Memory B cell (primary cell): ENCODE measurements at regions not wholly inside any gene's neighbourhood (a gene's known extent, or its start where the extent isn't known, plus 50 kb on each side); places are given as distances from the start of the nearest gene placed in this dataset.
A peak's percentile ranks its signal among the peaks of the same experiment; 100 is the strongest.

ENCODE experiments used
- ATAC-seq: fragments of 150-1000 bp; cut with Tn5 transposase; 2 replicates; pipeline ENCODE4 v1.10.0; 2021; ENCODE audit warnings: low read depth, mild to moderate bottlenecking, moderate library complexity
- DNase-seq, 2 donors: peaks; one replicate each; pipeline ENCODE4 v3.0.0; 2022; ENCODE audit warnings: low spot score in 2 of 2
- H3K27ac Mint-ChIP-seq: one replicate; pipeline ENCODE4 v1.8.0; 2022; ENCODE audit warnings: mild to moderate bottlenecking, moderate library complexity, mixed read lengths
- H3K27me3 Mint-ChIP-seq: one replicate; pipeline ENCODE4 v1.8.0; 2022; ENCODE audit warnings: mixed read lengths
- H3K36me3 Mint-ChIP-seq: one replicate; pipeline ENCODE4 v1.8.0; 2022; ENCODE audit warnings: mild to moderate bottlenecking, mixed read lengths
- H3K4me1 Mint-ChIP-seq: one replicate; pipeline ENCODE4 v1.8.0; 2022; ENCODE audit warnings: mixed read lengths
- H3K4me3 Mint-ChIP-seq: one replicate; pipeline ENCODE4 v1.8.0; 2022; ENCODE audit warnings: mild to moderate bottlenecking, moderate library complexity, mixed read lengths
- H3K9me3 Mint-ChIP-seq: one replicate; pipeline ENCODE4 v1.8.0; 2022; ENCODE audit warnings: mixed read lengths

DNA sequence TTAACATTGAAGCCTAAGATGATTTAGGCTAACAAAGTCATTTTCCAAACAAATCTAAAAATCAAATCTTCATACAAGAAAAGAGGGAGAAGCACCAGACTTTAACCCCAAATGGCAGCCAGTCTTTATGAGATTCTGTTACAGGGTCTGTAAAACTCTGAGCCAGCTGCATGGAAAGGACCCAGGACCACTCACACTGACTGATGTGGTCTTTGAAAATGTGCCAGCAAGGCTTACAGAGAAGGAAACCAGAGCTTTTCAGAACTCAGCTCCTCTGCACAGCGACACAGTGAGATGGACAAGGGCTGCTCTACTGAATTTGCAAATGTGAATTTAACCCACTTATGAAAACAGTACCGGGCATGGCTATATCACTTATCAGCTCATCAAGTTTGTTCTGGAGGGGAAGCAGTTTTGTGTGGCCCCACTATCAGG, 98.8 kb upstream of the SERP2 start:
- Mint-ChIP-seq H3K4me3 (peak overlapping the region; percentile 53), H3K9me3 (peaks cover 5% of the 10 kb centered on the region), H3K27me3 (peaks cover 7% of the 10 kb centered on the region), H3K36me3 (peaks cover 11% of the 10 kb centered on the region), H3K27ac (peak overlapping the region; percentile 82), H3K4me1 (peaks cover 24% of the 10 kb centered on the region)
- ATAC-seq (peak; percentile 14), DNase-seq (no peak)

GRCh38 chr13:44275381-44275780, 98.2 kb upstream of the SERP2 start:
- ATAC-seq (no peak), DNase-seq (no peak)
- Mint-ChIP-seq H3K36me3 (peaks cover 11% of the 10 kb centered on the region), H3K4me1 (peaks cover 24% of the 10 kb centered on the region), H3K9me3 (peaks cover 5% of the 10 kb centered on the region), H3K27me3 (peaks cover 9% of the 10 kb centered on the region), H3K4me3 (no peak overlapping the region), H3K27ac (peak overlapping the region; percentile 82)

DNA sequence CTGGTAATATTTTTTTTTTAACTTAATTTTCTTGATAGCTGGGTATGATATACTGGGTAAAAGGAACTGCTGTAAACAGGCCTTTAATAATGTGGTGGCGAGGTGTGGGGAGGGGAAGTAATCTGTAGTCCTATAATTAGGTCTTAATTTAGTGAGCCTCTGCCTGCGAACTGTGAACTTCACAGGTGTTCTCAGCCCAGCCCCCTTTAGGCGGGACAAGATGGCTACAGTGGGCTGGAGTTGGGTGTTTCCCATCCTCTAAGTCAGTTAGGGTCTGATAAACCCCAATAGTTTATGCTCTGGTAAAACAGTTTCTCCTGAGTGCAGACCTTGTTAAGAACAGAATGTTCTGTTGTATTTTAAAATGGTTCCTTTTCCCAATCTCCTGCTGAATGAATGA, 97.6 kb upstream of the SERP2 start:
- Mint-ChIP-seq H3K27me3 (peaks cover 8% of the 10 kb centered on the region), H3K4me3 (peak overlapping the region; percentile 30), H3K9me3 (peaks cover 5% of the 10 kb centered on the region), H3K4me1 (peaks cover 26% of the 10 kb centered on the region), H3K27ac (peak overlapping the region; percentile 82), H3K36me3 (peaks cover 11% of the 10 kb centered on the region)
- ATAC-seq (peak; percentile 64), DNase-seq (no peak)

DNA sequence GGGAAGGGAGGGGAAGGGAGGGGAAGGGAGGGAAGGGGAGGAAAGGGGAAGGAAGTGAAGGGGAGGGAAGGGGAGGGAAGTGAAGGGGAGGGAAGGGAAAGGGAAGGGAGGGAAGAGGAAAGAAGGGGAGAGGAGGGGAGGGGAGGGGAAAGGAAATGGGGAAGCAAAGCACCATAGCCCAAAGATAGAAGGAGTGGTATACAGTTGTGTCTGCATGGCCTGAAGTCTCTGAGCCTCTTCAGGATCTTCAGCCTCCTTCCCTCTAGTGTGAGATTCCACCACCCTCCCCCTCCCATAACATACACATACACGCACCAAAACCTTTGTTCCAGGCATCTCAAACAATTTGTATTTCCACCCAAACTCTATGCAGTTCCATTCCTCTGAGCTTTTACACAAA, 96.2 kb upstream of the SERP2 start:
- H3K27me3 Mint-ChIP-seq: peaks cover 13% of the 10 kb centered on the region
- H3K9me3 Mint-ChIP-seq: peaks cover 5% of the 10 kb centered on the region
- H3K4me3 Mint-ChIP-seq: no peak overlapping the region
- H3K27ac Mint-ChIP-seq: no peak overlapping the region
- peaks cover 11% of the 10 kb centered on the region for H3K36me3 Mint-ChIP-seq
- no peak for DNase-seq
- ATAC-seq: no peak
- peaks cover 26% of the 10 kb centered on the region for H3K4me1 Mint-ChIP-seq

- ATAC-seq (no peak), DNase-seq (no peak)
These were observed 95.5 kb upstream of the SERP2 start for GRCh38 chr13:44278166-44278565.

DNA sequence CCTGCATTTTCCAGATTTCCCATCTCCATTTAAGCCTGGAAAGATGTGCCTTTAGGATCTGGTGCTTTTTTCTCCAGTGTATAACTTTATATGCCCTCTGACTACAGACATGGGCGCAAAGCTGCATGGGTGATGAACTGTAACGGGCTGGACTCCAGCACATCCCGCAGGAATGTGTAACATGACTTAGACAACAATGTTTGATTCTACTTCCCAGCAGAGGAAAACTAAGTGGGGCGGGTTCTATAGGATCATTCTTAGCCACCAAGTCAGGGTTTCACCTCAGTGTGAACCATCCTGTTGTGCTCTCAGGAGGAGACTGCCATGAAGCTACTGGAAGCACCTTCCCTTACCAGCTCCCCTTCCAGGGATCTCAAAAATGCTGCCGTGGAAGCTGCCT, 93.2 kb upstream of the SERP2 start:
- H3K27me3 Mint-ChIP-seq: peaks cover 27% of the 10 kb centered on the region
- no peak for DNase-seq
- no peak overlapping the region for H3K27ac Mint-ChIP-seq
- H3K4me1 Mint-ChIP-seq: peaks cover 15% of the 10 kb centered on the region
- ATAC-seq: no peak
- H3K9me3 Mint-ChIP-seq: peaks cover 5% of the 10 kb centered on the region
- no peak overlapping the region for H3K4me3 Mint-ChIP-seq
- H3K36me3 Mint-ChIP-seq: peaks cover 10% of the 10 kb centered on the region

More at GRCh38 chr13:44278166-44278565, 95.5 kb upstream of the SERP2 start:
- Mint-ChIP-seq H3K9me3 (peaks cover 5% of the 10 kb centered on the region), H3K4me1 (peaks cover 26% of the 10 kb centered on the region), H3K27ac (no peak overlapping the region), H3K36me3 (peaks cover 11% of the 10 kb centered on the region), H3K27me3 (peaks cover 19% of the 10 kb centered on the region), H3K4me3 (no peak overlapping the region)

DNA sequence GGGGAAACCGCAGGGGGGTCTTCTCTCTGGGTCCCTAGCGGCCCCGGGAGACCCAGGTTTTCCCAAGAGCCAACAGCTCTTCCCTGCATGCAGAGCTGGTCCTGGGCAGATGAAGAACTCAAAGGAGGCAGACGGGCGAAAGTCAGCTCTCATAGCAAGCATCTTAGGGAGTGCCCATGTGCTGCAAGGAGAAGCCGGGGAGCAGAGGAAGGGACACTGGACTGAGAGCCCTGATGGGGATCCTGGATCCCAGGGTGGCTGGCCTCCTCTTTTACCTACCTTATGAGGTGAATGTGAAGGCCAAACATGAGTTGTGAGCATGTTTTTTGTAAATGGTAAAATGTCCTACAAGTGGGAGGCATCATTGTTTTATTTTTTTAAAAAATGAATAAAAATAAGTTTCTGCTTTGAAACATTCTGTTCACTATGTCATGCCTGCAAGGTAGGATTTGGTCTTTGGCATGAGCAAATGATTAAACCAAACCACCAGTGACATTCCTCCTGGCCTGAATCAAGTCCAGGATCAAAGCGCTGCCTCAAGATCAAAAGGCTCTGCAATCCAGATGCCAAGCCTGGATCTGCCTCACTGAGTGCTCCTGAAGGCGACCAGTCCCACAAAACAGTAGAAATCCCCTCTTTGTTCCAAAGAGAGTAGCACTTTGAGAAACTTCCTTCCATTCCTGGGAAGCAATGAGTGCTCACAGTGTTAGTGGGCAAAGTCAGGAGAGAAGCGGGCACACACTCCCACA, 92.2 kb upstream of the SERP2 start:
- peaks cover 8% of the 10 kb centered on the region for H3K4me1 Mint-ChIP-seq
- H3K27me3 Mint-ChIP-seq: peaks cover 32% of the 10 kb centered on the region
- no peak overlapping the region for H3K4me3 Mint-ChIP-seq
- no peak for DNase-seq
- H3K36me3 Mint-ChIP-seq: peaks cover 5% of the 10 kb centered on the region
- ATAC-seq: no peak
- no peak overlapping the region for H3K27ac Mint-ChIP-seq
- peaks cover 5% of the 10 kb centered on the region for H3K9me3 Mint-ChIP-seq

DNA sequence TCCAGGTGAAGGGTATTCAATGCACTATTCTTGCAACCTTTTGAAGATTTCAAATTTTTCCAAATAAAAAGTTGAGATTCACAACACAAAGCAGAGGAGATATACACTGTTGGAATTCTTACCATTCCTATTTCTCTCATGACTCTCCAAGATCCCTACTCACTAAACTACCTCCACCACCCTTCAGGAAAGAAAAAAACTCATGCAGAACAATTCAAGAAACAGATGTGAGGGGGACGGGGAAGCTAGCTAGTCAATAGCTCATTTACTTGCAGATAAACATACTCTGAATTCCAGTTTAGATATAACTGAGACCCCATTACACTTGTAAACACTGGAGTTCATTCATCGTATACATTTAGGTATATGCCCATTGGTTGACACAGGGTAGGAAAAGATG, 90.0 kb upstream of the SERP2 start:
- Mint-ChIP-seq H3K4me1 (peaks cover 3% of the 10 kb centered on the region), H3K27me3 (peaks cover 35% of the 10 kb centered on the region), H3K27ac (no peak overlapping the region), H3K4me3 (no peak overlapping the region), H3K9me3 (peaks cover 3% of the 10 kb centered on the region), H3K36me3 (peaks cover 3% of the 10 kb centered on the region)
- ATAC-seq (no peak), DNase-seq (no peak)

GRCh38 chr13:44287958-44288357, 85.7 kb upstream of the SERP2 start:
- H3K36me3 Mint-ChIP-seq: peaks cover 3% of the 10 kb centered on the region
- no peak for ATAC-seq
- H3K27ac Mint-ChIP-seq: no peak overlapping the region
- peaks cover 2% of the 10 kb centered on the region for H3K4me1 Mint-ChIP-seq
- peaks cover 33% of the 10 kb centered on the region for H3K27me3 Mint-ChIP-seq
- H3K9me3 Mint-ChIP-seq: peaks cover 3% of the 10 kb centered on the region
- H3K4me3 Mint-ChIP-seq: no peak overlapping the region
- no peak for DNase-seq

GRCh38 chr13:44292545-44292944, 81.1 kb upstream of the SERP2 start:
- H3K4me1 Mint-ChIP-seq: peaks cover 8% of the 10 kb centered on the region
- peak; percentile 50 for ATAC-seq
- no peak overlapping the region for H3K4me3 Mint-ChIP-seq
- no peaks in the 10 kb centered on the region for H3K36me3 Mint-ChIP-seq
- no peak overlapping the region for H3K27ac Mint-ChIP-seq
- H3K27me3 Mint-ChIP-seq: peaks cover 17% of the 10 kb centered on the region
- no peak for DNase-seq
- no peaks in the 10 kb centered on the region for H3K9me3 Mint-ChIP-seq

GRCh38 chr13:44293374-44293773, 80.2 kb upstream of the SERP2 start:
- Mint-ChIP-seq H3K27ac (no peak overlapping the region), H3K9me3 (no peaks in the 10 kb centered on the region), H3K27me3 (peaks cover 17% of the 10 kb centered on the region), H3K36me3 (no peaks in the 10 kb centered on the region), H3K4me3 (no peak overlapping the region), H3K4me1 (peaks cover 8% of the 10 kb centered on the region)
- no peak for ATAC-seq
- DNase-seq: no peak

DNA sequence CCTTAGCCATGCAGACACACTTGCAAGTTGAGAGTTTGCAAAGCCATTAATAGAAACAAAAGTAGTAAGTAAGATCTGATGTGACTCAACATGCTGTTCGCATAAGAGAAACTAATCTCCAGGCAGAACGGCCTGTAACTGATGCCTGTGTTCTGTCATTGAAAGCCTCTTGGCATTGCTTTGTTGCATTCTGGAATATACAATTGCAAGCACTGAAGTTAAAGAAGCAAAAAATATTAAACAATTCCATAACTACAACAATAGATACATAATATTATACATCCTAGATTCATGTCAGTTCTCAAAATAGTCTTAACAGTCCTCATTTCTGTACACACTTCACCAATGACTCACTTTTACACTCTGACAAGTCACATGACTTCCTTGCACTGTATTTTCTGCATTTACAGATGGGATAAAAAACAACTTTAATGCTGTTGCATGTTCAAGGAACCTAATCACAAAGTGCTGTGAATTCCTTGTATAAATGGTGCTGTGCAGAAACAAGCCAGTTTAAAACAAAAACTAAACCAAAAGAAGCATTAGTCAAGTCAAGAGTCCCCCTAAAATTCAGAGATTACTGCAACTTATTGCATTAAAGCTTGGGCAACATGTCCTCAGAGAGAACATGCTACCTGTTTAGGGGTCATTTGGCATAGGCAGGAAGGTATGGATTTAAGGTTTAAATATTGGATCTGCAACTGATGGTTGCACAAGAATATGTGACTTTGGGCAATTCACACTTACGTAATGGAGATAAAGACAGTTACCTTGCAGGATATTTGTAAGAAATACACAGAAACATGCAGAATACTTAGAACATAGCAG, 79.5 kb upstream of the SERP2 start:
- Mint-ChIP-seq H3K36me3 (no peaks in the 10 kb centered on the region), H3K27me3 (peaks cover 14% of the 10 kb centered on the region), H3K27ac (no peak overlapping the region), H3K4me3 (no peak overlapping the region), H3K9me3 (no peaks in the 10 kb centered on the region), H3K4me1 (peaks cover 8% of the 10 kb centered on the region)
- DNase-seq (no peak), ATAC-seq (no peak)

GRCh38 chr13:44294876-44295275, 78.7 kb upstream of the SERP2 start:
- no peaks in the 10 kb centered on the region for H3K36me3 Mint-ChIP-seq
- no peak for DNase-seq
- ATAC-seq: no peak
- H3K27me3 Mint-ChIP-seq: peaks cover 12% of the 10 kb centered on the region
- H3K4me1 Mint-ChIP-seq: peaks cover 8% of the 10 kb centered on the region
- H3K27ac Mint-ChIP-seq: no peak overlapping the region
- no peaks in the 10 kb centered on the region for H3K9me3 Mint-ChIP-seq
- H3K4me3 Mint-ChIP-seq: no peak overlapping the region

DNA sequence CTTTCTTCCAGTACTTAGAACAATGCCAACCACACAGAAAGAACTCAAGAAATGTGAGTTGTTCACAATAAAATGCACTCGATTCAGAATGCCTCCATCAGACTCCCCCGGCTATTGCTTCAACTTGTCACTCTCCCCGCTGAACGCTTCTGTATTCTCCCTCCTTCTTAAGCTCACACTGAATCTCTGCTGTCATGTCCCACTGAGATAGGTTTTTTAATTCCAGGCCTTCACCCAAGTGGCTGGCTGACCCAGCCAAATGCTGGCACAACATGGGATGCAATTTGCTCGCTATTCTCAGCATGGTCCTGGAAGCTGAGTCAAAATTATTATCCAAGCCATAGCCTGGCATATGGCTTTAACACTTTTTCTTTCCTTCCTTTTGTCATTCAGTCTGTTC, 76.8 kb upstream of the SERP2 start:
- H3K27me3 Mint-ChIP-seq: peaks cover 16% of the 10 kb centered on the region
- DNase-seq (no peak), ATAC-seq (no peak)
- H3K9me3 Mint-ChIP-seq: peaks cover 2% of the 10 kb centered on the region
- H3K4me1 Mint-ChIP-seq: peaks cover 12% of the 10 kb centered on the region
- H3K4me3 Mint-ChIP-seq: no peak overlapping the region
- H3K27ac Mint-ChIP-seq: no peak overlapping the region
- H3K36me3 Mint-ChIP-seq: no peaks in the 10 kb centered on the region
